Gastroesophageal sphincter (tissue), 3 donors: ENCODE measurements at regions not wholly inside any gene's neighbourhood (a gene's known extent, or its start where the extent isn't known, plus 50 kb on each side); places are given as distances from the start of the nearest gene placed in this dataset.

ENCODE experiments used
- CTCF ChIP-seq, 4 experiments: fragments of 200-600 bp in 2 of 4; fragments of 450-650 bp in 2 of 4; sonication (generic) in 1 of 4; IDR thresholded peaks; one replicate each; pipeline ENCODE4 v1.5.1; 2017 to 2019; ENCODE audit warnings: antibody characterized with exemption in 4 of 4, mild to moderate bottlenecking in 2 of 4, moderate library complexity in 2 of 4
- EP300 ChIP-seq: sonication (generic); formaldehyde crosslinking; IDR thresholded peaks from one replicate; pipeline ENCODE4 v1.6.1; 2017; ENCODE audit warnings: antibody characterized with exemption, mild to moderate bottlenecking
- POLR2A ChIP-seq, 2 donors: fragments of 450-650 bp; IDR thresholded peaks; one replicate each; pipeline ENCODE4 v1.6.1; 2017; ENCODE audit warnings: antibody characterized with exemption in 2 of 2, mild to moderate bottlenecking in 2 of 2, moderate library complexity in 1 of 2
- POLR2AphosphoS5 ChIP-seq: sonication (generic); formaldehyde crosslinking; IDR thresholded peaks from one replicate; pipeline ENCODE4 v1.6.1; 2017; ENCODE audit warnings: antibody characterized with exemption

- TF ChIP-seq CTCF (IDR thresholded peaks at IDR 0.05) = no peak
- TF ChIP-seq POLR2A (IDR thresholded peaks at IDR 0.05) = no peak
- no peak for TF ChIP-seq POLR2AphosphoS5
- TF ChIP-seq EP300 = no peak
Observed at GRCh38 chr1:56072310-56072709, 507.1 kb downstream of the PLPP3 start.
